Left ventricle myocardium inferior (tissue), 1 donor: ENCODE measurements at regions not wholly inside any gene's neighbourhood (a gene's known extent, or its start where the extent isn't known, plus 50 kb on each side); places are given as distances from the start of the nearest gene placed in this dataset.

Experiments
- DNase-seq: peaks from one replicate; pipeline ENCODE4 v3.0.0-alpha.2; 2020
- H3K27ac ChIP-seq: fragments of 200-600 bp; replicated peaks from 2 replicates; pipeline ENCODE4 v1.8.0; 2021
- H3K27me3 ChIP-seq: fragments of 200-600 bp; 2 replicates; pipeline ENCODE4 v1.8.0; 2021; ENCODE audit warnings: low read depth
- H3K36me3 ChIP-seq: fragments of 200-600 bp; 2 replicates; pipeline ENCODE4 v1.8.0; 2021
- H3K4me1 ChIP-seq: fragments of 200-600 bp; 2 replicates; pipeline ENCODE4 v1.8.0; 2021
- H3K4me3 ChIP-seq: fragments of 200-600 bp; 2 replicates; pipeline ENCODE4 v1.8.0; 2021; ENCODE audit warnings: mild to moderate bottlenecking, moderate library complexity
- H3K9me3 ChIP-seq: fragments of 200-600 bp; replicated peaks from 2 replicates; pipeline ENCODE4 v1.8.0; 2021
- intact Hi-C: fragments of 100-400 bp; cut with micrococcal nuclease; formaldehyde crosslinking; loops from one replicate; pipeline ENCODE4 v1.11.0; 2022
- TF ChIP-seq, protein P1 (sequence below): fragments of 200-600 bp; IDR thresholded peaks from 2 replicates; pipeline ENCODE4 v1.8.0; 2021; ENCODE audit warnings: antibody characterized with exemption, mild to moderate bottlenecking, borderline replicate concordance
- donor health status: DM: no; HTN: yes; CAD: no; lungs with severe emphysema.

GRCh38 chrX:35150052-35150451 is 207.5 kb downstream of the FAM47B start:
- Histone ChIP-seq H3K36me3 (no peaks in the 10 kb centered on the region), H3K4me3 (no peak overlapping the region), H3K9me3 (no peaks in the 10 kb centered on the region), H3K4me1 (no peaks in the 10 kb centered on the region), H3K27ac (no peak overlapping the region), H3K27me3 (no peaks in the 10 kb centered on the region)
- TF ChIP-seq, protein P1, sequence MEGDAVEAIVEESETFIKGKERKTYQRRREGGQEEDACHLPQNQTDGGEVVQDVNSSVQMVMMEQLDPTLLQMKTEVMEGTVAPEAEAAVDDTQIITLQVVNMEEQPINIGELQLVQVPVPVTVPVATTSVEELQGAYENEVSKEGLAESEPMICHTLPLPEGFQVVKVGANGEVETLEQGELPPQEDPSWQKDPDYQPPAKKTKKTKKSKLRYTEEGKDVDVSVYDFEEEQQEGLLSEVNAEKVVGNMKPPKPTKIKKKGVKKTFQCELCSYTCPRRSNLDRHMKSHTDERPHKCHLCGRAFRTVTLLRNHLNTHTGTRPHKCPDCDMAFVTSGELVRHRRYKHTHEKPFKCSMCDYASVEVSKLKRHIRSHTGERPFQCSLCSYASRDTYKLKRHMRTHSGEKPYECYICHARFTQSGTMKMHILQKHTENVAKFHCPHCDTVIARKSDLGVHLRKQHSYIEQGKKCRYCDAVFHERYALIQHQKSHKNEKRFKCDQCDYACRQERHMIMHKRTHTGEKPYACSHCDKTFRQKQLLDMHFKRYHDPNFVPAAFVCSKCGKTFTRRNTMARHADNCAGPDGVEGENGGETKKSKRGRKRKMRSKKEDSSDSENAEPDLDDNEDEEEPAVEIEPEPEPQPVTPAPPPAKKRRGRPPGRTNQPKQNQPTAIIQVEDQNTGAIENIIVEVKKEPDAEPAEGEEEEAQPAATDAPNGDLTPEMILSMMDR, result no peak
- intact Hi-C loops, result no loop called here
- no peak for DNase-seq

DNA sequence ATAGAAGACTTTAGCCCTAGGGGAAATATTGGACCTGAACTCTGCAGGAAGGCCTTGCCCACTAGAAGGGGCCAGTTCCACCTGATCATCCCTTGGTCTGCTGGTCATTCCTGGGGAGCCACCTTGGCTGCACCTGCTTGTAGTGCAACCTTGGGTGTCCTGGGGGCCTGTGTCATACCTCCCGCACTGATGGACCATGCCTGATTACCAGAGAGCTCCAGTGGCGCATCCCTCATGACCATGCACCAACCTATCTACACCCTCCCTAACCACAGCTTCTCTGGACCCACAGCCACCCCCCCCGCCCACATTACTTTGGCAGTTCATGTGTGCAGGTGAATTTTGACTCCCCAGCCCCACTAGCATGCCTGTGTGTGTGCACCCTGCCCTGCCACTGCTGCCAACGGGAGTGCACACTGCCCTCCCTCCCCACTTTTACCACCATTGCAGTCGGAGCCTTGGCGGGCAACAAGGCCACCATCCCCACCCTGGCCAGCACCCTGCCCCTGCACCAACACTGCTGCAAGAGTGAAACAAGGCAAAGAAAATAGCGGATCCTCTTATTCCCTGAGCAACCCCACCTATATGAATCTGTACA is 208.1 kb downstream of the FAM47B start:
- Histone ChIP-seq H3K36me3 (no peaks in the 10 kb centered on the region), H3K4me1 (no peaks in the 10 kb centered on the region), H3K4me3 (no peak overlapping the region), H3K27me3 (no peaks in the 10 kb centered on the region), H3K9me3 (no peaks in the 10 kb centered on the region), H3K27ac (no peak overlapping the region)
- intact Hi-C loops, result no loop called here
- no peak for DNase-seq
- TF ChIP-seq, protein P1, result no peak

- no peaks in the 10 kb centered on the region for H3K27me3 ChIP-seq
- H3K36me3 ChIP-seq, result no peaks in the 10 kb centered on the region
- H3K4me3 ChIP-seq, result no peak overlapping the region
- H3K4me1 ChIP-seq, result no peaks in the 10 kb centered on the region
- H3K27ac ChIP-seq, result no peak overlapping the region
- no peaks in the 10 kb centered on the region for H3K9me3 ChIP-seq
- intact Hi-C loops, result no loop called here
- TF ChIP-seq, protein P1, result no peak
- no peak for DNase-seq
Observed at GRCh38 chrX:35166023-35166422, 223.4 kb downstream of the FAM47B start.
